Loucy (cell line): ENCODE measurements at regions not wholly inside any gene's neighbourhood (a gene's known extent, or its start where the extent isn't known, plus 50 kb on each side); places are given as distances from the start of the nearest gene placed in this dataset.

Experiments used
- H2AFZ ChIP-seq: fragments of 200-600 bp; sonication (generic); 2 replicates; pipeline ENCODE4 v1.6.0; 2016; ENCODE audit warnings: antibody characterized with exemption, mild to moderate bottlenecking, low read length, moderate library complexity
- H3F3A ChIP-seq: fragments of 200-600 bp; 2 replicates; pipeline ENCODE4 v1.6.0; 2016; ENCODE audit warnings: antibody characterized with exemption, low read depth, mild to moderate bottlenecking
- H3K27me3 ChIP-seq: fragments of 200-600 bp; sonication (generic); 2 replicates; pipeline ENCODE4 v1.6.1; 2014; ENCODE audit warnings: low read length, mild to moderate bottlenecking; ENCODE audit not compliant: insufficient read depth, poor library complexity, severe bottlenecking
- H3K36me3 ChIP-seq: fragments of 200-600 bp; sonication (generic); 2 replicates; pipeline ENCODE4 v1.6.1; 2016; ENCODE audit warnings: low read length; ENCODE audit not compliant: insufficient read depth
- H3K4me1 ChIP-seq: fragments of 200-600 bp; sonication (generic); 2 replicates; pipeline ENCODE4 v1.5.1; 2014; ENCODE audit warnings: low read length, mild to moderate bottlenecking; ENCODE audit not compliant: insufficient read depth, poor library complexity, severe bottlenecking
- H3K4me2 ChIP-seq: fragments of 200-600 bp; sonication (generic); 2 replicates; pipeline ENCODE4 v1.6.0; 2014; ENCODE audit warnings: antibody characterized with exemption, low read length, low read depth, mild to moderate bottlenecking; ENCODE audit not compliant: poor library complexity, severe bottlenecking
- H3K4me3 ChIP-seq: fragments of 200-600 bp; sonication (generic); 2 replicates; pipeline ENCODE4 v1.5.1; 2014; ENCODE audit warnings: low read length, mild to moderate bottlenecking, mixed read lengths; ENCODE audit not compliant: poor library complexity, severe bottlenecking
- H3K79me2 ChIP-seq: fragments of 200-600 bp; sonication (generic); 2 replicates; pipeline ENCODE4 v1.6.1; 2014; ENCODE audit warnings: low read length; ENCODE audit not compliant: insufficient read depth
- H3K9ac ChIP-seq: fragments of 200-600 bp; sonication (generic); 2 replicates; pipeline ENCODE4 v1.6.0; 2014; ENCODE audit warnings: mild to moderate bottlenecking, low read depth, low read length, moderate library complexity; ENCODE audit not compliant: poor library complexity, severe bottlenecking
- H3K9me2 ChIP-seq: fragments of 200-600 bp; sonication (generic); replicated peaks from 2 replicates; pipeline ENCODE4 v1.6.1; 2016; ENCODE audit warnings: low read depth, low read length, mixed read lengths
- H3K9me3 ChIP-seq: fragments of 200-600 bp; sonication (generic); 2 replicates; pipeline ENCODE4 v1.6.1; 2014; ENCODE audit warnings: mild to moderate bottlenecking, antibody characterized with exemption, low read length, low read depth; ENCODE audit not compliant: insufficient read depth
- H4K20me1 ChIP-seq: fragments of 200-600 bp; sonication (generic); 2 replicates; pipeline ENCODE4 v1.6.0; 2014; ENCODE audit warnings: antibody characterized with exemption, low read length, mild to moderate bottlenecking; ENCODE audit not compliant: insufficient read depth, poor library complexity, severe bottlenecking
- CTCF ChIP-seq: fragments of 200-600 bp; sonication (generic); conservative IDR thresholded peaks from 2 replicates; pipeline ENCODE4 v1.5.1; 2014; ENCODE audit warnings: mild to moderate bottlenecking, antibody characterized with exemption, low read length
- EZH2phosphoT487 ChIP-seq: fragments of 200-600 bp; IDR thresholded peaks from 2 replicates; pipeline ENCODE4 v1.6.1; 2018; ENCODE audit warnings: antibody characterized with exemption, mild to moderate bottlenecking, moderate library complexity, borderline replicate concordance

GRCh38 chr13:105684216-105684615 lies 851.2 kb downstream of the EFNB2 start:
- H3K27me3 ChIP-seq, result no peaks in the 10 kb centered on the region
- no peak overlapping the region for H3K4me2 ChIP-seq
- no peaks in the 10 kb centered on the region for H4K20me1 ChIP-seq
- TF ChIP-seq CTCF, result no peak
- no peak for TF ChIP-seq EZH2phosphoT487
- H3K9me2 ChIP-seq, result no peaks in the 10 kb centered on the region
- H2AFZ ChIP-seq, result no peak overlapping the region
- no peaks in the 10 kb centered on the region for H3K9me3 ChIP-seq
- no peak overlapping the region for H3K4me3 ChIP-seq
- no peak overlapping the region for H3K9ac ChIP-seq
- no peaks in the 10 kb centered on the region for H3K79me2 ChIP-seq
- no peaks in the 10 kb centered on the region for H3F3A ChIP-seq
- H3K36me3 ChIP-seq, result no peaks in the 10 kb centered on the region
- no peaks in the 10 kb centered on the region for H3K4me1 ChIP-seq

- H3K27me3 ChIP-seq, result no peaks in the 10 kb centered on the region
- TF ChIP-seq EZH2phosphoT487 (no peak), CTCF (no peak)
- H3K4me3 ChIP-seq, result no peak overlapping the region
- H2AFZ ChIP-seq, result no peak overlapping the region
- no peaks in the 10 kb centered on the region for H3K36me3 ChIP-seq
- no peaks in the 10 kb centered on the region for H3K9me2 ChIP-seq
- H3F3A ChIP-seq, result no peaks in the 10 kb centered on the region
- H3K9ac ChIP-seq, result no peak overlapping the region
- H3K4me2 ChIP-seq, result no peak overlapping the region
- no peaks in the 10 kb centered on the region for H3K9me3 ChIP-seq
- no peaks in the 10 kb centered on the region for H3K4me1 ChIP-seq
- no peaks in the 10 kb centered on the region for H3K79me2 ChIP-seq
- no peaks in the 10 kb centered on the region for H4K20me1 ChIP-seq
These were observed 855.6 kb downstream of the EFNB2 start for GRCh38 chr13:105679838-105680237.

- Histone ChIP-seq H3K4me1 (no peaks in the 10 kb centered on the region), H3K9me3 (no peaks in the 10 kb centered on the region), H3K36me3 (no peaks in the 10 kb centered on the region), H4K20me1 (no peaks in the 10 kb centered on the region), H2AFZ (no peak overlapping the region), H3K4me3 (no peak overlapping the region), H3F3A (no peaks in the 10 kb centered on the region), H3K79me2 (no peaks in the 10 kb centered on the region), H3K9me2 (no peaks in the 10 kb centered on the region), H3K9ac (no peak overlapping the region), H3K4me2 (no peak overlapping the region), H3K27me3 (no peaks in the 10 kb centered on the region)
- TF ChIP-seq EZH2phosphoT487 (no peak), CTCF (no peak)
These were observed 857.4 kb downstream of the EFNB2 start for GRCh38 chr13:105678072-105678471.
